NCI-H1092 (cell line): ENCODE measurements at regions not wholly inside any gene's neighbourhood (a gene's known extent, or its start where the extent isn't known, plus 50 kb on each side); places are given as distances from the start of the nearest gene placed in this dataset.

Source experiments
- DNase-seq: peaks from one replicate; lab custom pipeline; 2025; lab: John Stamatoyannopoulos, UW

DNA sequence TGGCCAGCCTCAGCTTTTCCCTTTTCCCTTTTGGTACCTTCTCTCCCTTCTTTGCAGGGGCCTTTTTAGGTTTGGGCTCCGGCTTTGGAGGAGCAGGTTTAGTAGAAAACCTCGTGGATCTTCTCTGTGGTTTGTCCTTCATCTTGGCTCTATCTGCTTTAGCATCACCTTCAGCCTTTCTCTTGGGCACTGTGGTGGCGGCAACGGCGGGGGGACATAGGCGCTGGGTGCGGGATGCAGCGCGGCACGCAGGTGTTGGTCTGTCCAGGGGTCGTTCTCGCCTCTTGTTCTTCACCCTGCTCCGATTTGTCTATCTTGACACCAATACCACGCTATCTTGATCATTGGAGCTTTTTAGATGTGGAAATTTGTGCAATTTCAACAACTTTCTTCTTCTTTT, 64.5 kb upstream of the SMAD3 start:
- no peak for DNase-seq

DNA sequence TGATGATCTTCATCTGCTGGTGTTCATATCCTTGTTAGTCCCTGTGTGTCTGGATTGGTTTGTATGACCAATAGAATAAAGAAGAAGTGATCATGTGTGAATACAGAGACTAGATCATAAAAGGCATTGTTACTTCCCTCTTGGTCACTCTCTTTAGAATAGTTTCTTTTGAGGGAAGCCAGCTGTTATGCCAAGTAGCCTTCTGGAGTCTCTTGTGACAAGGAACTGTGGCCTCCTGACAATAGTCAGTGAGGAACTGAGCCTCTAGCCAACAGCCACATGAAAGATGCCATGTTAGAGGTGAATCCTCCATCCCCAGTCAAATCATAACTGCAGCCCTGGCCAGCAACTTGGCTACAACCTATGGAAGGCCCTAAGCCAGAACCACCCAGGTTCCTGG, 63.0 kb upstream of the SMAD3 start:
- no peak for DNase-seq

DNA sequence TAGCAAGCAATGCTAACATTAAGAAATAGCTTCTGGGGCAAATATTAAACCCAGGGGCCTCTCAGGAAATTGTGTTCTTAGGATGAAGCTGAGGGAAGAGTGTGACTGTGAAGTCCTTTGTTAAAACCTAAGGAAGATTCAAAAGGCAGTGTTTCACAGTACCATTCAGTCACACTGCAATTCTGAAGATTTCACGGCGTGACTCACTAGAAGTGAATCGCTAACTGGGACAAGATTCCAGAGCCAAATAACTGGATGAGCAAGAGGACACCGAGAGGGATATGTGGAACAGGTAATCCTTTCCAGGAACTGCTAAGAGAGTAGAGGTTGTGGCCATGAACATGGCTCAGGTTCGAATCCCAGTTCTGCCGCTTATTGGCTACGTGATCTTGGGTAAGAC, 61.8 kb upstream of the SMAD3 start:
- no peak for DNase-seq

DNA sequence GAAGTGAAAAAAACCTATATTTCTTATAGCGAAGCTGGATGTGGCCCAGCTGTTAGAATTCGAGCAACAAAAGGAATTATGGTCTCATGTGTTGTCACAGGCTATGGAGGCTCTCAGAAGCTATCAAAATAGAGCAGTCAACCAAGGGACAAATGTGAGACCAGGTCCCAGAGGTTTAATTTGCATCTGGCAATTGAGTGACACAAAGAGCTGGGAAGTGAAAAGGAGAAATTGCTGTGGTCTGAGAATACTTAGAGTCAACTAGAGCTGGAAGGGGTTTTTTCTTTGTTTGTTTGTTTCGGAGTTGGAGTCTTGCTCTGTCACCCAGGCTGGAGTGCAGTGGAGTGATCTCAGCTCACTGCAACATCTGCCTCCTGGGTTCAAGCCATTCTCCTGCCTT, 61.3 kb upstream of the SMAD3 start:
- no peak for DNase-seq

DNA sequence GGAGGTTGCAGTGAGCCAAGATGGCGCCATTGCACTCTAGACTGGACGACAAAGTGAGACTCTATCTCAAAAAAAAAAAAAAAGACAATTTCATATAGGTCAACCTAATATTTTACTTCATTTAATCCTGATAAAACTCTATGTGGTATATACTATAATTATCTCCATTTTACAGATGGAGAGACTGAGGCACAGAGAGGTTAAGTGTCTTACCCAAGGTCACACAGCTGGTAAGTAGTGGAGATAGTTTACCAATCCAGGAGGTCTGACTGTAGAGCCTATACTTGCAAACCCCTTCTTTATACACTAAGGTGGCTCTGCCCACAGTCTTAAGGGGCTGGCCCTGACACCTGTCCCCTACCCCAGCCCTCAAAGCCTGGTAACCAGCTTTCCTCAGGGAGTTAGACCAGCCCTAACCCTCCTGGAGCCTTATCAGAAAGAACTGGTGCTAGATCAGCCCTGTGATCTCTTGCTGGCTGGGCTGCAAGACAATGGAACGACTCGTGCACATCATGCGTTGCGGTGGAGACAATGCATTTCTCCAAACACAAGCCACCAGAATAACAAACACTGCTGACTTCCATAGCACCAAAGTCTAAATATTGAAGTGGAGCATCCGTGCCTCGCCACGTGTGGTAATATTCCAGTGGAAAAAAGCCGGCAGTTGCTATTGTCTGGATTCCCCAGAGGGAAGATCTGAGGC, 60.0 kb upstream of the SMAD3 start:
- DNase-seq = no peak

DNA sequence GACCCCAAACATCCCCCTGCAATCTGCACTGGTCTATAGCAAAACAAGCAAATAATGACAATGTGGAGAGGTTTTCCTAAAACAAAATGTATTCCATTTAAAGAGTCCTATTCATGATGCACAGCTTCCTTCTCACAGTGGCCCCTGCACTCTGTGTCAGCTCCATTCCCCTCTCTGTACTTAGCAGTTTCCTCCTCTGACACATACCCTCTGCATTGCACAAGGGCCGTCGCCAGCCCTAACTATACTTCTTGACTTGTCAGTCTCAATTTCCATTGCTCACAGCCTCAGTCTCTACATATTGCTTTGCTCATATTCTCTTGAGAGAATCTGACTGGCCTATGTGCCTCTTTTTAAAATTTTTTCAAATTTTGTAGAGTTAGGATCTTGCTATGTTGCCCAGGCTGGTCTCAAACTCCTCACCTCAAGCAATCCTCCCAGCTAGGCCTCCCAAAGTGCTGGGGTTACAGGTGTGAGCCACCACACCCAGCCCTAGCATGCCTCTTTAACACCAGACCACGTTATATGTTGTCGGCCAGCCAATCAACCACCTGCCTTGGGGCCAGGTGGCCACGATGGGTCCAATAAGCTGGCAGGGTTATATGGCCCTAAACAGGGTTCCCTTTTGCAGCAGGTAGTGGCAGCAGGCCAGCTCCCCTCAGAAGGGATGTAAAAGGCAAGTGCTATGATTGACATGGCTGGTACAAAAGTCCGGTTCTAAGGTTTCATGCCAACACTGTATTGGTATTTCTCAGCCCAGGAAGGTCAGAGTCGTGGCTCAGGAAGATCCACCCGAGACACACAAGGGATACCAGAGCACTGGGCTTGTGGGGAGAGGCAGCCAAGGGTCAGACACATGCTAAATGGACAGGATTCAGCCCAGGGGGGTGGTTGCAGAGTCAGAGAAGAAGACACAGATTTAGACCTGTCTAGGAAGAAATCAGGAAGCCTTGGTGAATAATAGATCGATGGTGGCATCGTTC, 59.0 kb upstream of the SMAD3 start:
- DNase-seq = no peak

DNA sequence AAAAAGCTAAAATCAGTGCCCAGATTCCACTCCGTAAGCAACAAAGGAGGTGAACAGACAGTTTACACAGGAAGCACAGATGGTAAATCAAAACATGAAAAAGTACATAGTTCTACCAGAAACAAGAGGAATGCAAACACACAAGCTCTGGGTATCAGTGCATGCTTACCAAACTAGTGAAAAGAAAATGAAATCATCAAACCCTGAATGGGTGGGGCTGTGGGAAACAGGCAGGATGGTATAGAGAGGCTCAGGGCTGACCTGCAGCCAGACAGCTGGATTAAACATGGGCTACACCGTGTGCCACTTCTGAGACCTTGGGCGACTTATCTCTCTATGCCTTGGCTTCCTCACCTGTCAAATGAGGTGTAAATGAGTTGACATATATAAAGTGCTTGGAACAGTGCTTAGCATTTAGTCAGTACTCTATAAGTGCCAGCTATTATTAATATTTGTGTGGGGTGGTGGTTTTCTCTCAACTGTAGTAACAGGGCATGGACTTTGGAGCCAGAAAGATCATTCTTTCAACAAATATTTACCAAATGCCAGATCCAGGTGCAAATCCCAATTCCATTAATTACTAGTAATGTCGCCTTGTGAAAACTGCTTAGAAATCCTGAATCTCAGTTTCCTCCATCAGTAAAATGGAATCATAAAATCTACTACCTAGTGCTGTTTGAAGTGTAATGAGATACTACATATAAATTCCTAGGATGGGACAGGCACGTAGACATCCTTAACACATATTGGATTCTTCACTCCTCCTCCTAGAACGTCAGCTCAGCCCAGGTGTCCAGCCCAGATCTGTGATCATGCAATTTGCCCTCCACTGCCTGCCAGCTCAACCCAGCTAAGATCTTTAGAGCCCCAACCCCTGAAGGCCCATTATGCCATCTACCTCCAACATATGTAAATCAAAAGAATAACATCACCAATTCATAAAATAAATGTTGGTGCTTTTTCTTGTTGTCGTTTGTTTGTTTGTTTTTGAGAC, 55.5 kb upstream of the SMAD3 start:
- DNase-seq = no peak

DNA sequence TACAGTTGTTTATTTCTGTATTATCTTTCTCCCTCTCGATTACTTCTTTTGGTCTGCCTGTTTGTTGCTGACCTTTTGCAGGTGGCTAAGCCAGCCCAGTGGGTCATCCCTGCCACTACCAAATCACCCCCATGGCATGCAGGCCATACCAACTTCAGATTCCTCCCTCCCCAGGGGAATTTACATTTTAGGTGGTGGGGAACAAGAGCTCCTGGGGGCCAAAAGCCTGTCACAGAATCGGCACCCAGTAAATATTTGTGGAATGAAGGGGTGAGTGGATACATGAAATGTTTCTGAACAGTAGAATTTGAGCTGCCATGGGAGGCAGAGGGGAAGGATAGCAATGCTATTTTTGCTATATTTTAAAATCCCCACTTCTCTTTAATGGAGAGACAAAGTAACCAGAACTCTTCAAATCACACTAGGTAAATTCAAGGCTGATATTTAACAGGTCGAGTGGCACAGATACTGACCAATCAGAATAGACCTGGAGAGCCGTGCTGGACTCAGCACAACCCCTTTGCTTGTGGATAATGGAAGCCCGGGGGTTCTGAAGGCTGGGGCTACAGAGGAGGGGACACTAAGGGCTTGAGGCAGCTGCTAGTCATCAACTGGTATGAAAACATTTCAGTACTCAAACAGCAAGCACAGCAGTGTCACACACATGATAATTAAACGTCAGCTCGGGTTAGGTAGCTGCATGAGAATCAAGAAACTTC, 54.3 kb upstream of the SMAD3 start:
- no peak for DNase-seq

DNA sequence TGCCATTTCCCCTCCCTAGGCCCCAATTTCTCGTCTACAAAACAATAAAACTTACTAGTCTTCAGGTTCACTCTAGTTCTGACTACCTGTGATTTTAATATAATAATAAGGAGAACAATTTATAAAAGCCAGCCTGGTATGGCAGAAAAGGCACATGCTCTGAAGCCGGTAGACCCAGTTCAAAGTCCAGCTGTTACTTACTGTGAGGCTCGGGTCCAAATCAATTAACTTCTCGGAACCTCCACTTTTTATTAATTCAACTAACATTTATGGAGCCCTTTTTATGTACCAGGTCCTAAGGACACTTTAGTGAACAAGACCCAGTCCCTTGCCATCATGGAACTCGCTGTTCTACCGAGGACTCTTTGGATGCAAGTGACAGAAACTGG, 53.8 kb upstream of the SMAD3 start:
- DNase-seq = no peak

DNA sequence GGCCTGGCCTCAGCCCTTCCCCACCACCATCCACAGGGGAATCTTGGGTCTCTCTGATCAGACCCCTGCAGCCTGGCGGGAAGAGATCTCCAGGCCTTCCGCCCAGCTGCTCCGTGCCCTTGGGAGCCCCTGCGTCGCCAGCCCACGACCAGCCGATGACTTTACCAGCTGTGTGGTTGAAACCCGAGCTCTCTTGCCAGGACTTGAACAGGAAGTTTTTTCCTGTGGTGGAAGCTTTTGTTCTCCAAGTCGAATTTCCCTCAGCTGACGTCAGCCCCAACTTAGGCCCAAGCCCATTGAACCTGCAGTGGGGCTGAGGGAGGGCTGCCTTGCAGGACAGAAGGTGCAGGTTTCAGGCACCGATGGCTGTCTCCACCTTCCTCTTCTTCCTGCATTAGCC, 51.7 kb upstream of the SMAD3 start:
- no peak for DNase-seq
